ENCODE measurements at regions not wholly inside any gene's neighbourhood (a gene's known extent, or its start where the extent isn't known, plus 50 kb on each side); places are given as distances from the start of the nearest gene placed in this dataset.

- TF ChIP-seq CTCF (conservative IDR thresholded peaks at IDR 0.05 in 1 of 2, IDR thresholded peaks at IDR 0.05 in 1 of 2; ENCODE audit: low read depth in 1 of 2, low read length in 2 of 2) (no peak), EZH2 (IDR thresholded peaks at IDR 0.05; ENCODE audit: low read length, missing control alignments) (no peak)
Measured at GRCh38 chr3:67819447-67819846, 165.0 kb upstream of the SUCLG2 start.
